GM04504 (cell line): ENCODE measurements at regions not wholly inside any gene's neighbourhood (a gene's known extent, or its start where the extent isn't known, plus 50 kb on each side); places are given as distances from the start of the nearest gene placed in this dataset.

Experiments
- DNase-seq: peaks from one replicate; pipeline ENCODE4 v3.0.0-alpha.2; 2012; ENCODE audit warnings: low read depth

GRCh38 chr7:131109011-131109758 lies 218.5 kb upstream of the MKLN1 start:
- peak; percentile 26 for DNase-seq

- DNase-seq, result peak; percentile 76
These were observed 217.8 kb upstream of the MKLN1 start for GRCh38 chr7:131109759-131110296.

DNA sequence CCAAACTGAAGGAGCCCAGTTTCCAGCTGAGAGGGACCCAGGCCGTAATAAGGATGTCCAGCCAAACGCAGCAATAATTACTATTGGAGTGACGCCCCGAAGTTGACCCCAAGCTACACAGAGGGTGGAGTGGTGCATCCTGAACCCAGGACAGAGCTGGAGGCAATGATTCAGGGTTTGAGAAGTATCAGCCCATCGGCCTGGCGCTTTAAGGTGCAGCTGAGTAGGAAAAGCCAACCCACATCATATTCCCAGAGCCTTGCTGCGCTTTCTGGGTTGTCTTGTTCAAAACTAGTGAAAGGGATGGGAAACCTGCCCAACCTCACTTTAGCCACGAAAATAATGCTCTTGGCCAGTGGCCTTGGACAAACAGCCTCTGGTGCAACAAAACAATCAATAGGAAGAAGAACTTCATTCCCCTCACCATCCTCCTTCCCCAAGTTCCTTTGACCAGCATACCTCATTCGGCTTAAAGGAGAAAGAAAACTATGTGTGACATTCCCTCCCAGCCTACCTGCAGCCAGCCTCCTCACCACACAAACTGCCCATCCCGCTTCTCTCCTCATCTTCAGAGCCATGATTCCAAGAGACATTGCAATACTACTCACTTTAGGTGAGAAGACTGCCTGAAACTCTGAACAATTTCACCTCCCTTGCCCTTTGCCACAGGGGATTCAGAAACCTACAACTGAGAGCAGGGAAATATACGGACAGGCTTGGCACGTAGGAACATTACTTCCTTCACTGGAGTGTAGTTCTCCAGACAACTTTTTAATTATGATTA lies 217.2 kb upstream of the MKLN1 start:
- DNase-seq, result no peak

GRCh38 chr7:131111081-131111576 lies 216.5 kb upstream of the MKLN1 start:
- peak; percentile 74 for DNase-seq

DNA sequence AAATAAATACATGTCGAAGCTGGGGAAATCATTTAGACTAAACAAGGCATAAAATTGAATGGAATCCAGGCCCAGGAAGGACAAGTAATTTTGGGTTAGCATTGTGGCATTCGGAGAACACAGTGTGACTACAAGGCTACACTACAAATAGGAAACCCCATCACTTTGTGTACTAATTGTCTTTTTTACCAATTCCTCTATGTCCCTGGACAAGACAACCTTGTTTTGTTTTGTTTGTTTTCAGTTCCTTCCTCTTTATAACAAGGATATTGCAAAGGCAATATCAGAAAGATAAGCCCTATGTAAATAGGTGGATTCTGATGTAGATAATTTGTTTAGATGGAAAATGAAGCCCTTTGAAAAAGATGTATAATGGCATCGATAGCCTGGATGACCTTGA lies 215.9 kb upstream of the MKLN1 start:
- DNase-seq, result no peak

- no peak for DNase-seq
These were observed 215.2 kb upstream of the MKLN1 start for GRCh38 chr7:131112431-131112830.

- no peak for DNase-seq
These were observed 212.3 kb upstream of the MKLN1 start for GRCh38 chr7:131115340-131115739.

- DNase-seq, result no peak
These were observed 210.2 kb upstream of the MKLN1 start for GRCh38 chr7:131117439-131117838.

DNA sequence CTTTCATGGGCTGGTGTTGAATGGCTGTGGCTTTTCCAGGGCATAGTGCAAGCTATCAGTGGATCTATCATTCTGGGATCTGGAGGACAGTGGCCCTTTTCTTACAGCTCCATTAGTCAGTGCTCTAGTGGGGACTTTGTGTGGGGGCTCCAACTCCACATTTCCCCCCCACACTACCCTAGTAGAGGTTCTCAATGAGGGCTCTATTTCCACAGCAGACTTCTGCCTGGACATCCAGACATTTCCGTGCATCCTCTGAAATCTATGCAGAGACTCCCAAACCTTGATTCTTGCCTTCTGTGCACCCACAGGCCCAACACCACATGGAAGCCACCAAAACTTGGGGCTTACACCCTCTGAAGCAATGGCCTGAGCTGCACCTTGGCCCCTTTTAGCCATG lies 208.3 kb upstream of the MKLN1 start:
- DNase-seq, result no peak

DNA sequence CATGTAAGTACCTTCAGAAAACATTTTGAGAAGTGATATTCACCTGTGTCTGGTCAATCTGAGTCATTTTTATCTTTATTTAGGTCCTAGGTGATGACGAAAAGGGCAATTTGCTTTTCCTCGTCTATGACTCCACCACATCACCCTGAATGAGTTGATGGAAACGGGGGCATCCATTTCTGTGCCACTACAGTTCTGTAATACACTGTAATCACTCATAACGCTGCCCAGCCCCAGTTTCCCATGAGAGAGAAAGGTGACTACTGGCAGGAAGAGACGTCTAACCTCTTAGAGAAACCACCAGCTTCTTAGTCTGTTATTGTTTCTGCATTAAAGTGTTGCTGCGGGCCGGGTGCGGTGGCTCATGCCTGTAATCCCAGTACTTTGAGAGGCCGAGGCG lies 205.3 kb upstream of the MKLN1 start:
- no peak for DNase-seq

DNA sequence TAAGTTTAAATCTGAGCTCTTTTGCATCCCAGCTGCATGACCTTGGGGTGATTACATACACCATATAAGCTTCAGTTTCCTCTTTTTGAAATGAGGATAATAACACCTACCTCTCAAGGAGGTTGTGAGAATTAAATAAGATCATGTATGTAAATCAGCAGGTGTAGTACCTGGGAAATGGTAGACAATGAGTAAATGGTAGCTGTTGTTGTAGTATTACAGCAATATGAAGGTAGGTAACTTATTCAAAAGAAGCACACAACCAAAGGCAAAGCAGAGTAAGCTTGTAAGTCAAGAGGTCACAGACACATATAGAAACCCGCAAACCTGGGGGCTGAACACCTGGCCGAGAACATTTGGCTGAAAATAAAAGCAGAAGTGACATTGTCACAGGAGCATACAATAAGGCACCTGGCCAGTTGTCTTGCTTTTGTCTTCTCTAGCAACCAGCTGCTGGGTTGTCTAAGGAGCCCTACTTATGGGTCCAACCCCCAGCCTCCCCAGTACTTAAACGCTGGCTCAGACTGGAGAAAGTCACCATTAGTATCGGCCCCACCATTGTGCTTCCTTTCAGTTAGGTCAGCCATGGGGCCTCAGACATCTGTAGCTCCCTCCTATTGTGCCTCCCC lies 203.6 kb upstream of the MKLN1 start:
- no peak for DNase-seq

DNA sequence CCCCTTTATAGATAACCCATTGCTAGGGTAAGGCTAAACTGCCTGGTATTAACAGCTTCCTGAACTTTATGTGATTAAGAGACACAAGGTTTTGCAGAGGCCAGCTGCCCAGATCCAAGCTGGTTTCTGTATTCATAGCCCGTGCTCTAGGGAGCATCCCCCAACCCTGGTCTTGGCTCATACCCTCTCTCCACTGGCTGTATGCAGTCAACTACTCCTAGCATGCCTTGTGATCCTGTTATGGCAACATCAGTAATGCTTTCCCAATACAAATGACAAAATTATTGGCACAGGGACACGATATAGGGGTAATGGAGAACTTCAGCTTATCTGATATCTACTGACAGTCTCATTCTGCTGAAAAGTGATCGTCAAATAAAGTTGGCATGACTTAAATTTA lies 202.8 kb upstream of the MKLN1 start:
- no peak for DNase-seq

GRCh38 chr7:131130324-131130723 lies 197.4 kb upstream of the MKLN1 start:
- no peak for DNase-seq

DNA sequence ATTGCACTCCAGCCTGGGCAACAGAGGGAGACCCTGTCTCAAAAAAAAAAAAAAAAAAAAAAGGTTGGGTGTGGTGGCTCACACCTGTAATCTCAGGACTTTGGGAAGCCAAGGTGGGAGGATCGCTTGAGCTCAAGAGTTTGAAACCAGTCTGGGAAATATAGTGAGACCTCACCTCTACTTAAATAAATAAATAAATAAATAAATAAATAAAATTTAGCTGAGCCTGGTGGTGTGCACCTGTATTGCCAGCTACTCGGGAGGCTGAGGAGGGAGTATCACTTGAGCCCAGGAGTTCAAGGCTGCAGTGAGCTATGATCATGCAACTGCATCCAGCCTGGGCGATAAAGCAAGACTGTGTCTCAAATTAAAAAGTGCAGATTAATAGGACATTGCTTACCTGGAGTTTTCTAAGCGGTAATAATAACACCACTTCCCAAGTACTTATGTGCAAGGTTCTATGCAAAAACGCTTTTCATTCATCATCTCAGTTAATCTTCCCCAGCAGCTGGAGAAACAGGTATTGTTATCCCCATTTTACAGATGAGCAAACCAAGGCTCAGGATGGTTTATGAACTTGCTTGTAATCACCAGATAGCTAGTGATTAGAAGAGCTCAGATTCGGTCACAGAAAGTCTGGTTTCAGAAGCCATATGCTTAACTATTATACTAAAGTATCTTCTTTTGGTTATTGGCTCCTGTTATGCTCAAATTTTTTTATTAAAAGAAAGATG lies 196.5 kb upstream of the MKLN1 start:
- DNase-seq, result no peak

GRCh38 chr7:131131746-131132431 lies 195.8 kb upstream of the MKLN1 start:
- no peak for DNase-seq

DNA sequence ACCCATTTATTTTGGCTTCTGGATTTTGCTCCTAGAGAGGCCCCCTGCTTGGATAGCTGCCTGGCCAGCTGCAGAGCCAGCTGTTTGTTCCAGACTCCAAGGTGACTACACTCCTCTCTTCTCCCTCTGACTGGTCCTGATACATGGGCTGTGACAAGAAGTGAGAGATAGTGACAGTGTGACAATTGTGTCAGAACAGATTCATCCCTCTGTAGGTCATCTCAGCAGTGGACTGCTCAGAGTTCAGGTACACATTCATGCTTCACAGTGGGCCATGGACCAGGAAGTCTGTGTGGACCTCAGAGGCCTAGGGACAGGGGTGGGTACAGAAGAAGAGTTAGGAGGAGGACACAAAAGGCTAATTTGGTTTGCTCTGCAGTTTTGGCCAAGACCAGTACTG lies 188.2 kb upstream of the MKLN1 start:
- DNase-seq, result no peak

- no peak for DNase-seq
These were observed 186.2 kb upstream of the MKLN1 start for GRCh38 chr7:131141443-131141967.

GRCh38 chr7:131143869-131144268 lies 183.8 kb upstream of the MKLN1 start:
- DNase-seq, result no peak

- no peak for DNase-seq
These were observed 182.7 kb upstream of the MKLN1 start for GRCh38 chr7:131145026-131145425.

DNA sequence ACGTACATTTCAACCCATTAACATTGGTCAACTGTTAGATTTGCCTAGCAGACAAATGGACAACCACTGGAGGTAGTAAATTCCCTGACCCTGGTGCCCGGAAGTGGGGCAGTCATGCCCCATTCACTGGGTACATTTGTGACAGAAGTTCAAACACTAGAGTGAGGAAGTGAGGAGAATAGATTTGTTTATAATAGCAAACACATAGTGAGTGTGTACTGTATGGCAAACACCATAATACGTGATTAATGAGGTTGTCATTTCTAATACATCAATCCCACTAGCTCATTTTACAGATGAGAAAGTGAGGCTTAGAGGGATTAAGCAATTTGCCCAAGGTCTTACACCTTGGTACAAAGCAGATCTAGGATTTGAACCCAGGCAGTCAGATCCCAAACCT lies 181.9 kb upstream of the MKLN1 start:
- no peak for DNase-seq

- no peak for DNase-seq
These were observed 180.1 kb upstream of the MKLN1 start for GRCh38 chr7:131147604-131148003.
